RWPE1 (cell line): ENCODE measurements at regions not wholly inside any gene's neighbourhood (a gene's known extent, or its start where the extent isn't known, plus 50 kb on each side); places are given as distances from the start of the nearest gene placed in this dataset.
"Not testable (repeated sequence)": the region's sequence is repeated elsewhere in the genome, so short reads cannot be mapped to it uniquely, and the experiment has no call there.

Source experiments
- CTCF ChIA-PET: fragments of 350-600 bp; sonication (Branson Sonifier 250); formaldehyde crosslinking; extraction: SDS; loops from one replicate; lab custom pipeline; 2021; lab: Yijun Ruan, JAX
- POLR2A ChIA-PET: fragments of 400-600 bp; formaldehyde crosslinking; extraction: SDS; loops from one replicate; lab custom pipeline; 2020; ENCODE audit warnings: antibody characterized with exemption; ENCODE audit not compliant: low non-redundant PET; lab: Yijun Ruan, JAX
- DNase-seq: peaks from one replicate; pipeline ENCODE4 v3.0.0; 2012; ENCODE audit warnings: low spot score
- H3K27ac ChIP-seq: fragments of 450-650 bp; 2 replicates; pipeline ENCODE4 v1.5.1; 2017
- CTCF ChIP-seq: fragments of 450-650 bp; conservative IDR thresholded peaks from 2 replicates; pipeline ENCODE4 v1.5.1; 2017; ENCODE audit warnings: low read depth, mild to moderate bottlenecking

GRCh38 chr13:50130123-50130946 lies 115.1 kb downstream of the KCNRG start:
- H3K27ac ChIP-seq, result peak overlapping the region; percentile 72
- no peak for TF ChIP-seq CTCF
- no peak for DNase-seq
- ChIA-PET POLR2A (no interaction called here), CTCF (interaction anchor here (0.6 to 1.1 kb wide), 3 partner anchors 133 to 792 kb away, joined by 3 to 4 read pairs (median 3); no protein-coding TSS in a partner anchor)

- POLR2A ChIA-PET, result no interaction called here
- TF ChIP-seq CTCF, result no peak
- DNase-seq, result no peak
- CTCF ChIA-PET, result interaction anchor here (0.6 kb wide), 1 partner anchor 43 kb away, joined by 3 read pairs; no protein-coding TSS in a partner anchor
- no peak overlapping the region for H3K27ac ChIP-seq
Observed at GRCh38 chr13:50131920-50132903, 117.0 kb downstream of the KCNRG start.

GRCh38 chr13:50132904-50133357 lies 117.7 kb downstream of the KCNRG start:
- ChIA-PET POLR2A (no interaction called here), CTCF (no interaction called here)
- no peak for TF ChIP-seq CTCF
- no peak overlapping the region for H3K27ac ChIP-seq
- DNase-seq, result no peak

- no peak for TF ChIP-seq CTCF
- no peak overlapping the region for H3K27ac ChIP-seq
- POLR2A ChIA-PET, result no interaction called here
- DNase-seq, result no peak
- CTCF ChIA-PET, result no interaction called here
Observed at GRCh38 chr13:50133358-50133953, 118.2 kb downstream of the KCNRG start.

- POLR2A ChIA-PET, result no interaction called here
- no peak for TF ChIP-seq CTCF
- no peak overlapping the region for H3K27ac ChIP-seq
- no peak for DNase-seq
- CTCF ChIA-PET, result no interaction called here
Observed at GRCh38 chr13:50136226-50136625, 121.0 kb downstream of the KCNRG start.

- no peak for DNase-seq
- CTCF ChIA-PET, result no interaction called here
- POLR2A ChIA-PET, result no interaction called here
- H3K27ac ChIP-seq, result no peak overlapping the region
- TF ChIP-seq CTCF, result no peak
Observed at GRCh38 chr13:50136678-50137077, 121.4 kb downstream of the KCNRG start.

GRCh38 chr13:50139435-50139934 lies 124.2 kb downstream of the KCNRG start:
- DNase-seq, H3K27ac ChIP-seq, POLR2A ChIA-PET, CTCF ChIA-PET: not testable (repeated sequence)
